IMR-90 (cell line): ENCODE measurements at regions not wholly inside any gene's neighbourhood (a gene's known extent, or its start where the extent isn't known, plus 50 kb on each side); places are given as distances from the start of the nearest gene placed in this dataset.

Experiments
- ATAC-seq: fragments of 200-7000 bp; cut with Tn5 transposase; 2 replicates; pipeline ENCODE4 v1.9.1; 2020; ENCODE audit warnings: low read depth, mild to moderate bottlenecking, moderate library complexity
- BruUV-seq: library from RNA; stranded (reverse); fragments of 400-500 nt; replicated peaks from 2 replicates; lab custom pipeline; 2021; lab: Mats Ljungman, UMichigan
- CTCF ChIA-PET: fragments of 300-600 bp; formaldehyde crosslinking; extraction: SDS; loops from one replicate; lab custom pipeline; 2021; ENCODE audit warnings: antibody characterized with exemption; lab: Yijun Ruan, JAX
- POLR2A ChIA-PET: fragments of 300-600 bp; sonication (Branson Sonifier 250); formaldehyde crosslinking; loops from one replicate; lab custom pipeline; 2022; ENCODE audit warnings: antibody characterized with exemption; ENCODE audit not compliant: unreplicated experiment; lab: Charles Lee
- DNase-seq: peaks from one replicate; pipeline ENCODE4 v3.0.0; 2013
- H2AFZ ChIP-seq: replicated peaks from 2 replicates; pipeline ENCODE3; 2013; ENCODE audit warnings: low read length, mild to moderate bottlenecking; ENCODE audit not compliant: poor library complexity
- H2AK5ac ChIP-seq: 2 replicates; pipeline ENCODE4 v1.6.1; 2013; ENCODE audit warnings: low read depth, low read length, inconsistent platforms
- H2AK9ac ChIP-seq: replicated peaks from 2 replicates; pipeline ENCODE3; 2013; ENCODE audit warnings: mild to moderate bottlenecking, low read depth, low read length, moderate library complexity; ENCODE audit not compliant: poor library complexity
- H2BK120ac ChIP-seq: 2 replicates; pipeline ENCODE4 v1.6.1; 2013; ENCODE audit warnings: low read depth, low read length, inconsistent platforms
- H2BK15ac ChIP-seq: 3 replicates; pipeline ENCODE4 v1.6.1; 2013; ENCODE audit warnings: low read depth, low read length, inconsistent platforms
- H2BK20ac ChIP-seq: 2 replicates; pipeline ENCODE4 v1.6.1; 2013; ENCODE audit warnings: low read depth, mild to moderate bottlenecking, inconsistent platforms, low read length, moderate library complexity
- H2BK5ac ChIP-seq: 2 replicates; pipeline ENCODE4 v1.6.1; 2013; ENCODE audit warnings: mild to moderate bottlenecking, low read depth, low read length, inconsistent platforms; ENCODE audit not compliant: poor library complexity, severe bottlenecking
- H3K14ac ChIP-seq: replicated peaks from 2 replicates; pipeline ENCODE4 v1.6.1; 2013; ENCODE audit warnings: low read depth, low read length, inconsistent platforms
- H3K18ac ChIP-seq: 2 replicates; pipeline ENCODE4 v1.6.1; 2013; ENCODE audit warnings: low read depth, low read length, control low read depth
- H3K23ac ChIP-seq: 2 replicates; pipeline ENCODE4 v1.6.1; 2013; ENCODE audit warnings: low read depth, low read length, inconsistent platforms
- H3K27ac ChIP-seq: 2 replicates; pipeline ENCODE4 v1.5.1; 2013; ENCODE audit warnings: mild to moderate bottlenecking, control low read depth, low read length; ENCODE audit not compliant: insufficient read depth
- H3K27me3 ChIP-seq: 2 replicates; pipeline ENCODE4 v1.6.1; 2013; ENCODE audit warnings: low read length; ENCODE audit not compliant: control insufficient read depth, insufficient read depth
- H3K36me3 ChIP-seq: 2 replicates; pipeline ENCODE4 v1.6.1; 2013; ENCODE audit warnings: low read length, mixed read lengths; ENCODE audit not compliant: control insufficient read depth, insufficient read depth
- H3K4ac ChIP-seq: 2 replicates; pipeline ENCODE4 v1.6.1; 2013; ENCODE audit warnings: low read depth, low read length, inconsistent platforms
- H3K4me1 ChIP-seq: 2 replicates; pipeline ENCODE4 v1.6.1; 2013; ENCODE audit warnings: low read length, mixed read lengths; ENCODE audit not compliant: control insufficient read depth, insufficient read depth
- H3K4me2 ChIP-seq: 2 replicates; pipeline ENCODE4 v1.6.1; 2013; ENCODE audit warnings: low read depth, mild to moderate bottlenecking, control low read depth, low read length, moderate library complexity
- H3K4me3 ChIP-seq: 2 replicates; pipeline ENCODE4 v1.5.1; 2013; ENCODE audit warnings: low read depth, mild to moderate bottlenecking, control low read depth, low read length, moderate library complexity; ENCODE audit not compliant: insufficient read depth
- H3K56ac ChIP-seq: 2 replicates; pipeline ENCODE4 v1.6.1; 2013; ENCODE audit warnings: low read length, inconsistent platforms; ENCODE audit not compliant: insufficient read depth; ENCODE audit errors: extremely low read depth
- H3K79me1 ChIP-seq, 2 experiments: 2 replicates each; pipeline ENCODE4 v1.6.1; 2013; ENCODE audit warnings: low read length in 2 of 2, inconsistent platforms in 1 of 2, low read depth in 1 of 2
- H3K9ac ChIP-seq: 2 replicates; pipeline ENCODE4 v1.6.1; 2013; ENCODE audit warnings: low read depth, low read length, control low read depth
- H3K9me1 ChIP-seq: 2 replicates; pipeline ENCODE4 v1.6.1; 2013; ENCODE audit warnings: low read length, inconsistent platforms; ENCODE audit not compliant: insufficient read depth
- H3K9me3 ChIP-seq: 2 replicates; pipeline ENCODE4 v1.6.1; 2013; ENCODE audit warnings: low read length; ENCODE audit not compliant: control insufficient read depth, insufficient read depth
- H4K20me1 ChIP-seq: 2 replicates; pipeline ENCODE4 v1.6.1; 2013; ENCODE audit warnings: low read length, inconsistent platforms; ENCODE audit not compliant: insufficient read depth
- H4K5ac ChIP-seq: 2 replicates; pipeline ENCODE4 v1.6.1; 2013; ENCODE audit warnings: mild to moderate bottlenecking, low read depth, low read length, control low read depth
- H4K8ac ChIP-seq, 2 experiments: 2 replicates each; pipeline ENCODE4 v1.6.1; 2013; ENCODE audit warnings: low read depth in 2 of 2, low read length in 2 of 2, control low read depth in 1 of 2, inconsistent platforms in 1 of 2
- H4K91ac ChIP-seq: 2 replicates; pipeline ENCODE4 v1.6.1; 2013; ENCODE audit warnings: low read depth, low read length, inconsistent platforms; ENCODE audit not compliant: insufficient read depth
- BHLHE40 ChIP-seq: fragments of 150-350 bp; IDR thresholded peaks from 2 replicates; pipeline ENCODE4 v1.6.1; 2016; ENCODE audit warnings: mild to moderate bottlenecking, low read depth, low read length
- WGBS, 2 experiments: methylation state at CpG; one replicate each; pipeline versions ENCODE4 v1.1.5 to v1.1.7; 2013; ENCODE audit warnings: missing lambda C conversion rate in 2 of 2; ENCODE audit not compliant: insufficient read length in 1 of 2; ENCODE audit errors: extremely low coverage in 2 of 2; 5-methylcytosine and 5-hydroxymethylcytosine counted together
- dilution Hi-C: fragments of 300-500 bp; cut with HindIII; formaldehyde crosslinking; loops from one replicate; pipeline ENCODE4 v1.14.3; 2018; ENCODE audit warnings: low sequenced_read_pairs; ENCODE audit not compliant: unreplicated experiment
- in situ Hi-C: fragments of 300-500 bp; cut with MboI; formaldehyde crosslinking; loops from 3 replicates; pipeline ENCODE4 v1.14.3; 2019; ENCODE audit warnings: low sequenced_read_pairs, inconsistent platforms, mixed read lengths
- intact Hi-C: fragments of 100-400 bp; cut with micrococcal nuclease; formaldehyde crosslinking; loops from 2 replicates; pipeline ENCODE4 v1.10.0; 2022
- TF ChIP-seq, protein P1 (sequence below): fragments of 150-350 bp; IDR thresholded peaks from 2 replicates; pipeline ENCODE4 v1.6.1; 2017; ENCODE audit warnings: mild to moderate bottlenecking, antibody characterized with exemption, low read length, low read depth

DNA sequence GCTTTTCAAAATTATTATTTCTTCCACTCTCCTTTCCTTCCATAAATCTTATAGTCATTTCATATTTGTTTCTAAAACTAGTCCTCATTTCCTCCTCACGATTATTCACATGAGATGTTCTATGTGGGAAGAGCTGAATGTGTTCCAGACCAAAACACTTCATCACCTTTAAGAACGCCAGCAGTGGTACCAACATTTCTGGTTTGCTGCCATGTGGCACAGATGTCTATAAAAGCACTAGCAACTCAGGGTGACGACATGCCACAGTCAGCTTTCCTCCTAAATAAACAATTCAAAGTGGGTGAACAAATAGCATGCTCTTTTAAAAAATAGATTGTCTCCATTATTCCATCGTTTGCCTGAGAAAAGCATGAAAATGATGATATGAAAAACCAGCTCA is 1217.8 kb upstream of the ADGRL2 start:
- in situ Hi-C loops = no loop called here
- H3K4me2 ChIP-seq = no peak overlapping the region
- no peaks in the 10 kb centered on the region for H3K79me1 ChIP-seq
- no peaks in the 10 kb centered on the region for H3K4me1 ChIP-seq
- no peak overlapping the region for H3K4me3 ChIP-seq
- DNase-seq (no peak), ATAC-seq (no peak)
- H2AK5ac ChIP-seq = no peak overlapping the region
- H3K14ac ChIP-seq = no peak overlapping the region
- intact Hi-C loops = no loop called here
- H4K20me1 ChIP-seq = no peaks in the 10 kb centered on the region
- no peaks in the 10 kb centered on the region for H3K27me3 ChIP-seq
- no peak overlapping the region for H3K18ac ChIP-seq
- H4K8ac ChIP-seq = no peak overlapping the region
- dilution Hi-C loops = no loop called here
- CTCF ChIA-PET = interaction anchor here (0.6 kb wide), 1 partner anchor 41 kb away, joined by 4 read pairs; no protein-coding TSS in a partner anchor
- no peak overlapping the region for H3K4ac ChIP-seq
- H3K9ac ChIP-seq = no peak overlapping the region
- WGBS, 2 experiments = no CpG with 5 or more reads among the region's 4 CpGs
- no peak overlapping the region for H2AFZ ChIP-seq
- H2BK5ac ChIP-seq = no peak overlapping the region
- POLR2A ChIA-PET = no interaction called here
- H4K91ac ChIP-seq = no peak overlapping the region
- H2BK15ac ChIP-seq = no peak overlapping the region
- no peak for TF ChIP-seq BHLHE40
- TF ChIP-seq, protein P1, sequence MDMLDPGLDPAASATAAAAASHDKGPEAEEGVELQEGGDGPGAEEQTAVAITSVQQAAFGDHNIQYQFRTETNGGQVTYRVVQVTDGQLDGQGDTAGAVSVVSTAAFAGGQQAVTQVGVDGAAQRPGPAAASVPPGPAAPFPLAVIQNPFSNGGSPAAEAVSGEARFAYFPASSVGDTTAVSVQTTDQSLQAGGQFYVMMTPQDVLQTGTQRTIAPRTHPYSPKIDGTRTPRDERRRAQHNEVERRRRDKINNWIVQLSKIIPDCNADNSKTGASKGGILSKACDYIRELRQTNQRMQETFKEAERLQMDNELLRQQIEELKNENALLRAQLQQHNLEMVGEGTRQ = no peak
- no peak overlapping the region for H4K5ac ChIP-seq
- no peaks in the 10 kb centered on the region for H3K9me1 ChIP-seq
- H3K23ac ChIP-seq = no peak overlapping the region
- H3K27ac ChIP-seq = no peak overlapping the region
- H2BK120ac ChIP-seq = no peak overlapping the region
- H2AK9ac ChIP-seq = no peak overlapping the region
- no peaks in the 10 kb centered on the region for H3K36me3 ChIP-seq
- H3K56ac ChIP-seq = no peak overlapping the region
- no peaks in the 10 kb centered on the region for H3K9me3 ChIP-seq
- BruUV-seq = no TSS peak
- no peak overlapping the region for H2BK20ac ChIP-seq
